ENCODE measurements at regions not wholly inside any gene's neighbourhood (a gene's known extent, or its start where the extent isn't known, plus 50 kb on each side); places are given as distances from the start of the nearest gene placed in this dataset.

GRCh38 chr1:58104960-58105359 lies 441.6 kb downstream of the OMA1 start:
- no peak overlapping the region for H3K27ac ChIP-seq (ENCODE audit: low read depth, low read length)
- peaks cover 0 to 2% (median 0%) of the 10 kb centered on the region in 5 donors for H3K9me3 ChIP-seq (ENCODE audit: control insufficient read depth in 5 of 5, low read length in 5 of 5)
- H3K4me1 ChIP-seq (ENCODE audit: control insufficient read depth in 5 of 5, insufficient read depth in 5 of 5, low read length in 5 of 5): no peaks in the 10 kb centered on the region
- no peaks in the 10 kb centered on the region for H3K36me3 ChIP-seq (ENCODE audit: control insufficient read depth in 5 of 5, insufficient read depth in 5 of 5, low read length in 5 of 5)
- H3K4me3 ChIP-seq (ENCODE audit: low read depth in 1 of 5, low read length in 5 of 5): no peak overlapping the region
- H3K9ac ChIP-seq (ENCODE audit: low read length in 5 of 5): no peak overlapping the region
- no peaks in the 10 kb centered on the region for H3K27me3 ChIP-seq (ENCODE audit: control insufficient read depth in 5 of 5, insufficient read depth in 4 of 5, low read length in 5 of 5)

- Histone ChIP-seq H3K4me3 (ENCODE audit: low read depth in 1 of 5, low read length in 5 of 5) (no peak overlapping the region), H3K27me3 (ENCODE audit: control insufficient read depth in 5 of 5, insufficient read depth in 4 of 5, low read length in 5 of 5) (no peaks in the 10 kb centered on the region), H3K9ac (ENCODE audit: low read length in 5 of 5) (no peak overlapping the region), H3K9me3 (ENCODE audit: control insufficient read depth in 5 of 5, low read length in 5 of 5) (no peaks in the 10 kb centered on the region), H3K36me3 (ENCODE audit: control insufficient read depth in 5 of 5, insufficient read depth in 5 of 5, low read length in 5 of 5) (no peaks in the 10 kb centered on the region), H3K27ac (ENCODE audit: low read depth, low read length) (no peak overlapping the region), H3K4me1 (ENCODE audit: control insufficient read depth in 5 of 5, insufficient read depth in 5 of 5, low read length in 5 of 5) (no peaks in the 10 kb centered on the region)
Observed at GRCh38 chr1:58096714-58097113, 449.8 kb downstream of the OMA1 start.

- H3K4me3 ChIP-seq (ENCODE audit: low read depth in 1 of 5, low read length in 5 of 5): no peak overlapping the region
- no peaks in the 10 kb centered on the region for H3K27me3 ChIP-seq (ENCODE audit: control insufficient read depth in 5 of 5, insufficient read depth in 4 of 5, low read length in 5 of 5)
- H3K27ac ChIP-seq (ENCODE audit: low read depth, low read length): no peak overlapping the region
- no peaks in the 10 kb centered on the region for H3K36me3 ChIP-seq (ENCODE audit: control insufficient read depth in 5 of 5, insufficient read depth in 5 of 5, low read length in 5 of 5)
- H3K9me3 ChIP-seq (ENCODE audit: control insufficient read depth in 5 of 5, low read length in 5 of 5): no peaks in the 10 kb centered on the region
- no peaks in the 10 kb centered on the region for H3K4me1 ChIP-seq (ENCODE audit: control insufficient read depth in 5 of 5, insufficient read depth in 5 of 5, low read length in 5 of 5)
- H3K9ac ChIP-seq (ENCODE audit: low read length in 5 of 5): no peak overlapping the region
Observed at GRCh38 chr1:58095183-58095582, 451.3 kb downstream of the OMA1 start.

GRCh38 chr1:58094221-58094620 lies 452.3 kb downstream of the OMA1 start:
- no peaks in the 10 kb centered on the region for H3K27me3 ChIP-seq (ENCODE audit: control insufficient read depth in 5 of 5, insufficient read depth in 4 of 5, low read length in 5 of 5)
- H3K4me3 ChIP-seq (ENCODE audit: low read depth in 1 of 5, low read length in 5 of 5): no peak overlapping the region
- H3K4me1 ChIP-seq (ENCODE audit: control insufficient read depth in 5 of 5, insufficient read depth in 5 of 5, low read length in 5 of 5): no peaks in the 10 kb centered on the region
- no peaks in the 10 kb centered on the region for H3K9me3 ChIP-seq (ENCODE audit: control insufficient read depth in 5 of 5, low read length in 5 of 5)
- no peak overlapping the region for H3K9ac ChIP-seq (ENCODE audit: low read length in 5 of 5)
- H3K27ac ChIP-seq (ENCODE audit: low read depth, low read length): no peak overlapping the region
- no peaks in the 10 kb centered on the region for H3K36me3 ChIP-seq (ENCODE audit: control insufficient read depth in 5 of 5, insufficient read depth in 5 of 5, low read length in 5 of 5)

- Histone ChIP-seq H3K27me3 (ENCODE audit: control insufficient read depth in 5 of 5, insufficient read depth in 4 of 5, low read length in 5 of 5) (no peaks in the 10 kb centered on the region), H3K9me3 (ENCODE audit: control insufficient read depth in 5 of 5, low read length in 5 of 5) (no peaks in the 10 kb centered on the region), H3K4me1 (ENCODE audit: control insufficient read depth in 5 of 5, insufficient read depth in 5 of 5, low read length in 5 of 5) (no peaks in the 10 kb centered on the region), H3K4me3 (ENCODE audit: low read depth in 1 of 5, low read length in 5 of 5) (no peak overlapping the region), H3K9ac (ENCODE audit: low read length in 5 of 5) (no peak overlapping the region), H3K27ac (ENCODE audit: low read depth, low read length) (no peak overlapping the region), H3K36me3 (ENCODE audit: control insufficient read depth in 5 of 5, insufficient read depth in 5 of 5, low read length in 5 of 5) (no peaks in the 10 kb centered on the region)
Observed at GRCh38 chr1:58090640-58091039, 455.9 kb downstream of the OMA1 start.

- Histone ChIP-seq H3K4me3 (ENCODE audit: low read depth in 1 of 5, low read length in 5 of 5) (no peak overlapping the region), H3K36me3 (ENCODE audit: control insufficient read depth in 5 of 5, insufficient read depth in 5 of 5, low read length in 5 of 5) (no peaks in the 10 kb centered on the region), H3K27ac (ENCODE audit: low read depth, low read length) (no peak overlapping the region), H3K4me1 (ENCODE audit: control insufficient read depth in 5 of 5, insufficient read depth in 5 of 5, low read length in 5 of 5) (no peaks in the 10 kb centered on the region), H3K9me3 (ENCODE audit: control insufficient read depth in 5 of 5, low read length in 5 of 5) (no peaks in the 10 kb centered on the region), H3K27me3 (ENCODE audit: control insufficient read depth in 5 of 5, insufficient read depth in 4 of 5, low read length in 5 of 5) (no peaks in the 10 kb centered on the region), H3K9ac (ENCODE audit: low read length in 5 of 5) (no peak overlapping the region)
Observed at GRCh38 chr1:58089898-58090534, 456.5 kb downstream of the OMA1 start.

- Histone ChIP-seq H3K27ac (ENCODE audit: low read depth, low read length) (no peak overlapping the region), H3K27me3 (ENCODE audit: control insufficient read depth in 5 of 5, insufficient read depth in 4 of 5, low read length in 5 of 5) (no peaks in the 10 kb centered on the region), H3K9me3 (ENCODE audit: control insufficient read depth in 5 of 5, low read length in 5 of 5) (no peaks in the 10 kb centered on the region), H3K4me1 (ENCODE audit: control insufficient read depth in 5 of 5, insufficient read depth in 5 of 5, low read length in 5 of 5) (no peaks in the 10 kb centered on the region), H3K4me3 (ENCODE audit: low read depth in 1 of 5, low read length in 5 of 5) (no peak overlapping the region), H3K36me3 (ENCODE audit: control insufficient read depth in 5 of 5, insufficient read depth in 5 of 5, low read length in 5 of 5) (no peaks in the 10 kb centered on the region), H3K9ac (ENCODE audit: low read length in 5 of 5) (no peak overlapping the region)
Observed at GRCh38 chr1:58084266-58084665, 462.3 kb downstream of the OMA1 start.

- Histone ChIP-seq H3K27ac (ENCODE audit: low read depth, low read length) (no peak overlapping the region), H3K4me3 (ENCODE audit: low read depth in 1 of 5, low read length in 5 of 5) (no peak overlapping the region), H3K4me1 (ENCODE audit: control insufficient read depth in 5 of 5, insufficient read depth in 5 of 5, low read length in 5 of 5) (no peaks in the 10 kb centered on the region), H3K36me3 (ENCODE audit: control insufficient read depth in 5 of 5, insufficient read depth in 5 of 5, low read length in 5 of 5) (no peaks in the 10 kb centered on the region), H3K9me3 (ENCODE audit: control insufficient read depth in 5 of 5, low read length in 5 of 5) (no peaks in the 10 kb centered on the region), H3K9ac (ENCODE audit: low read length in 5 of 5) (no peak overlapping the region), H3K27me3 (ENCODE audit: control insufficient read depth in 5 of 5, insufficient read depth in 4 of 5, low read length in 5 of 5) (no peaks in the 10 kb centered on the region)
Observed at GRCh38 chr1:58082596-58082995, 463.9 kb downstream of the OMA1 start.

- Histone ChIP-seq H3K9ac (ENCODE audit: low read length in 5 of 5) (no peak overlapping the region), H3K4me3 (ENCODE audit: low read depth in 1 of 5, low read length in 5 of 5) (no peak overlapping the region), H3K4me1 (ENCODE audit: control insufficient read depth in 5 of 5, insufficient read depth in 5 of 5, low read length in 5 of 5) (peaks cover 0 to 4% (median 0%) of the 10 kb centered on the region in 5 donors), H3K27me3 (ENCODE audit: control insufficient read depth in 5 of 5, insufficient read depth in 4 of 5, low read length in 5 of 5) (no peaks in the 10 kb centered on the region), H3K27ac (ENCODE audit: low read depth, low read length) (no peak overlapping the region), H3K36me3 (ENCODE audit: control insufficient read depth in 5 of 5, insufficient read depth in 5 of 5, low read length in 5 of 5) (no peaks in the 10 kb centered on the region), H3K9me3 (ENCODE audit: control insufficient read depth in 5 of 5, low read length in 5 of 5) (no peaks in the 10 kb centered on the region)
Observed at GRCh38 chr1:58076258-58076657, 470.3 kb downstream of the OMA1 start.

- no peak overlapping the region for H3K9ac ChIP-seq (ENCODE audit: low read length in 5 of 5)
- H3K4me1 ChIP-seq (ENCODE audit: control insufficient read depth in 5 of 5, insufficient read depth in 5 of 5, low read length in 5 of 5): peaks cover 0 to 4% (median 0%) of the 10 kb centered on the region in 5 donors
- H3K9me3 ChIP-seq (ENCODE audit: control insufficient read depth in 5 of 5, low read length in 5 of 5): no peaks in the 10 kb centered on the region
Observed at GRCh38 chr1:58075188-58075578, 471.3 kb downstream of the OMA1 start.

GRCh38 chr1:58072450-58072849 lies 474.1 kb downstream of the OMA1 start:
- no peaks in the 10 kb centered on the region for H3K36me3 ChIP-seq (ENCODE audit: control insufficient read depth in 5 of 5, insufficient read depth in 5 of 5, low read length in 5 of 5)
- no peak overlapping the region for H3K9ac ChIP-seq (ENCODE audit: low read length in 5 of 5)
- no peaks in the 10 kb centered on the region for H3K27me3 ChIP-seq (ENCODE audit: control insufficient read depth in 5 of 5, insufficient read depth in 4 of 5, low read length in 5 of 5)
- H3K9me3 ChIP-seq (ENCODE audit: control insufficient read depth in 5 of 5, low read length in 5 of 5): no peaks in the 10 kb centered on the region
- peaks cover 0 to 4% (median 0%) of the 10 kb centered on the region in 5 donors for H3K4me1 ChIP-seq (ENCODE audit: control insufficient read depth in 5 of 5, insufficient read depth in 5 of 5, low read length in 5 of 5)
- no peak overlapping the region for H3K4me3 ChIP-seq (ENCODE audit: low read depth in 1 of 5, low read length in 5 of 5)
- H3K27ac ChIP-seq (ENCODE audit: low read depth, low read length): no peak overlapping the region

More at GRCh38 chr1:58075188-58075578, 471.3 kb downstream of the OMA1 start:
- H3K36me3 ChIP-seq (ENCODE audit: control insufficient read depth in 5 of 5, insufficient read depth in 5 of 5, low read length in 5 of 5): no peaks in the 10 kb centered on the region
- no peaks in the 10 kb centered on the region for H3K27me3 ChIP-seq (ENCODE audit: control insufficient read depth in 5 of 5, insufficient read depth in 4 of 5, low read length in 5 of 5)
- H3K27ac ChIP-seq (ENCODE audit: low read depth, low read length): no peak overlapping the region
- no peak overlapping the region for H3K4me3 ChIP-seq (ENCODE audit: low read depth in 1 of 5, low read length in 5 of 5)

Measured in subcutaneous abdominal adipose tissue (tissue), 5 donors.